COLO829 (cell line): ENCODE measurements at regions not wholly inside any gene's neighbourhood (a gene's known extent, or its start where the extent isn't known, plus 50 kb on each side); places are given as distances from the start of the nearest gene placed in this dataset.

Source experiments
- DNase-seq: peaks from one replicate; pipeline ENCODE4 v3.0.0; 2012; ENCODE audit warnings: low spot score

DNA sequence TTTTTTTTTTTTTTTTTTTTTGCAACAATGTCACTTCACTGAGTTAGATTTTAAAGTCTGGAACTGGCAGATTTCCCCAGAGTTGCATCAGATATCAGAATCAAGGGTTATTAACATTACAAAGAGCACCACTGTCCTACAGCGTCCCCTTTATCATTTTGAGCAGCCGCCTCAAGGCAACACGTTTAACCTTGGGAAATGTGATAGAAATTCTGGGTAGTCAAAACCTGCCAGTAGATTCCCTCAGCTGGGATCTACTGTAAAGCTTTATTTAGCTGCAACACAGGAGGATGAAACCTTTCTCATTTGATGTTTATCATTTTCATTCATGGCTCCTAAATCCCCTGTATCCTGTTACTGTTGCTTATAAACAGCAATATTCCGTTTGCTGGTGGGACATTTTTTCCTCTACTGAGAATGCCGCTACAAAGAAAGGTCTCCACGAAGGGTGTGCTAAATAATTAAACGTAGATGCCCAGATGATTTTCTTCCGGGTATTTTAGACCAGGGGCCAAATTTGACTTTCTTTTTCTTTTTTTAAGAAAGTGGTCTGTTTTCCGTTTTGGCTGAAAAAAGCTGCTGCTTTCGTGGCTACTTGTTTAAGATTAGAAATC lies 436.1 kb upstream of the GOT2 start:
- DNase-seq, result peak; percentile 26

GRCh38 chr16:59169168-59169567 lies 435.1 kb upstream of the GOT2 start:
- no peak for DNase-seq

GRCh38 chr16:59168461-59169114 lies 434.5 kb upstream of the GOT2 start:
- no peak for DNase-seq

DNA sequence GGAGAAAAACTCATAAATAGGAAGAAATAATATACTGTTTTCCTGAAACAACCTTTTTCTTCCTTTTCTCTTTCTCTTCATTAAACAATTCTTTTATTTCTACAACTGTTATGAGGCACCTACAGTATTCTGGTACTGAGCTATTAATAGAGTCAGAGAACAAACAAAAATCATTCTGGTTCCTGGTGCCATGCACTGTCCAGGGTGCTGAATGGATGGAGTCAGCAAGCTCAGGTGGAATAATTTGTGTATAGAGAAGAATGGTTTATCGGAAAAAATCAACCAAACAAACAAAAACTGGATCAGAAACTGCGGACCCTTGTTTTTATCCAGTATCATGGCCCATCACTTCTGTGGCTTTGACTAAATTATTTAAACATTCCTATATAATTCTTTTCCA lies 430.3 kb upstream of the GOT2 start:
- no peak for DNase-seq

DNA sequence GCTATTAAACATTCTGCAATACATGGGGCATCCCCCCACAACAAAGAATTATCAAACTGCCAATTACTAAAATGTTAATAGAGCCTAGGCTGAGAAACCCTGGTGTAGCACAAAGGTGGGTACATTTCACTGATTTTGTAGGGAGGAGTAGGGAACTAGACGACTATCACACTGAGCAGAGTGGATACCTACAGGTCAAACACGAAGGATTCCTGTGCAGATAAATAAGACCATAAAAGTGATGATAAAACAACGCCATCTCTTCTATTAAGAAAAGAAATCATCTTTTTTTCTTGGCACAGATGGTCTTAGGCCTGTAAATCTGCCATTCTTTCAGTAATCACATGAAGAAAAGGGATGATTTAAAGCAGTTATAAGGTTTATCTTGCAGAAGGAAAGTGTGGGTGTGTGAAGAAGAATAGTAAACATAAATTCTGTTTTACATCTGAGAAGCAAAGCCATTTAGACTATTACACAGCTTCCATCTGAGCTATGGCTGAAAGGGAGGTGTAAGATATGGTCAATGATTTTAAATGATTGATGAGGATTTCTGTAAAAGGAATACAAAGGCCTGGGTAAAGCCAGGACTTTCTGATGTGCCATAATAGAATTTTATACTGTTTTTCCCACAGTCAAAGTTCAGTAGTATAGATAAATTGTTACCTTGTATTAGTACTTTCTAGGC lies 429.4 kb upstream of the GOT2 start:
- DNase-seq, result no peak

DNA sequence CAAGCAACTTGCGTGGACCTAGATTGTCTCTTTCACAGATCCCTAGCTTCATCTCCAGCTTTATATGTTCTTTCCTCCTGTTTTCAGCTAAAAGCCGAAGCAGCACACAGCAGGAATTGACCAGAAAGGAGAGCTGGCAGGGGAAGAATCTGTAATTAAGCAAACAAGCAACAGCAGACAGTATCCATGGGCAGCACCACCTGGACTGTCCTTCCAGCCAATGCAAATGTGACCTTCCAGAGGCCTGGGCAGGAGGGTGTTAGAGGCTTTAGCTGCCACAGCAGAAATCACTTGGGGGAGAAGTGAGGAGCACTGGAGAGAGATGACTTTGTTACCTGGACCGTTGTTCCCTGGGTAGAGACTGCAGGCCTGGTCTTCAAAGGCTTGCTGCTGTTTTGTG lies 427.6 kb upstream of the GOT2 start:
- no peak for DNase-seq

- no peak for DNase-seq
These were observed 420.2 kb upstream of the GOT2 start for GRCh38 chr16:59154295-59154694.

GRCh38 chr16:59148769-59149155 lies 414.6 kb upstream of the GOT2 start:
- no peak for DNase-seq

DNA sequence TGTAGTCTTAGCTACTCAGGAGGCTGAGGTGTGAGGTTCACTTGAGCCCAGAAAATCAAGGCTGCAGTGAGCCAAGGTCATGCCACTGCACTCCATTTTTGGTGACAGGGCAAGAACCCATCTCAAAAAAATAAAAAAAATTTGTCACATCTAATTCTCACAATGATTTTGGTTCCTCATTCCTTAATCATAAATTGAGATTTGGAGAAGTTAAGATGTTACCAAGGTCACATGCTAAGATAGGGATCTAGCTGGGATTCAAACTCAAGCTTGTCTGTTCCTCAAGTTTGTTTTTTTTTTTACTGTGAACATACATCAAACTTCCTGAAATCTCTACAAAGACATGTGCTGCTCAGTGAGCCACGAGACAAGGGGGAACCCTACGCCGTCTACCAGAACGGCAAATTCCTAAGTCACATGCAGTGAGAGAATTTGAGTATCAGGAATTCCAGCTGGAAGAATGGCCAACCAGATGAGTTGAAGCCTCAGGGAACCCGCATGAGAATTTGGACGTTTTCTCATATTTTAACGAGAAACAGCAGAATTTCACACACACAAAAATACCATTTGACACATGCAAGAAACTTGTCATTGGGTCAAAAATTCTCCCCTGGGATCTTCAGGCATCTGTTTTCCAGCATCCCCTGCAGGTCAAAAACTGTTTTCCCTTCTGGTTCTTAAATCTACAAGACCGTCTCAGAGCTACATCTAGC lies 414.1 kb upstream of the GOT2 start:
- no peak for DNase-seq

- no peak for DNase-seq
These were observed 412.0 kb upstream of the GOT2 start for GRCh38 chr16:59146140-59146539.

DNA sequence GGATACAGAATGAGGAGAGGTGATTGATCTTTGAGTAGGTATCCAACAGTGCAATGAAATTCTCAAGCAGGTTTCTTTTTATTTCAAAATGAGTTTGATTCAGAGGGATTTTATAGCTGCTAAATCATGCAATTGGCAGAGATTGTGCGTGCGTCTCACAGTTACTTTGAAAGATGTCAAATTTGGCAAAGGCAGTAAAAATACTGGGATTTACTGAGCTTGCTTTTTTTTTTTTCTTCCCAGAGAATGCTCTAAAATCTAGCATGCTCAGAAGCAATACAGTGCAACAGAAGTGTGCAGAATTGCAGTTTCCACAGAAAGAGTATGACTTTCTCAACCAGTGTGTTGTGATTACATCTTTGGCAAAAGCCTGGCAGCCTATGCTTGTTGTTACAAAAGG lies 410.7 kb upstream of the GOT2 start:
- no peak for DNase-seq

DNA sequence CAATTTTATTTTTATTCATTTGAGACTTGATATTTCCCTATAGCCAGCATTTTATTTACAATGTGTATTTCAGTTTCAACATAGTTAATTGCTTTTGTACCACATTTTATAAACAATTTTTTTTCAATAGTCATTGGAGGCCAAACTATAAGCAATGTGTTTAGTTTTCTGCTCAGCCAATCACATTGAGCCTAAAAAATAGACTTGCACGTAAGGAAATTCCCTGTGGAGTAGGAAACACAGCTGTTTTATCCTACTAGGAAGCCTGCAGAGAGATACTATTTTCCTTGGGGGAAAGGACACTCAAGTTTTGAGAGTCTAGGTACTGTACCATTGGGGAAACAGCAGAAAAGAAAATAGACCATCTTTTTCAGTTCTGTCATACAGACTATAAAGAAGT lies 410.2 kb upstream of the GOT2 start:
- DNase-seq, result no peak

DNA sequence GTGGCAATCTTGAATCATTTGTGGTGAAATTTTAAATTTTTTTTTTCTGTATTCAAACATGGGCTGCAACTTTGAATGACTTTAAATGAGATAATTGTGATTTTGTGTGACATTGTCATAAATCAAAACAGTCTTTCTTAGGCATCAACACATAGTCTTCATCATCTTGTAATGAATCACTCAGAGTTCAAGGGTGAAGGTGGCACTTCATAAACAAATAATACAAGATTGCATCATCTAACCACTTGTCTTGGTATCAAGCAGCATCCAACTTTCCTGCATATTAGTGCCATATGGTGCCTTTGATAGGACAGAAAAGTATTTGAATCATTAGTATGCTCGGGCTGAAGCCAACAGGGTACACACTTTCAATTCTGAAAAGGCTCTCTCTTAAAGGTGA lies 392.4 kb upstream of the GOT2 start:
- no peak for DNase-seq

DNA sequence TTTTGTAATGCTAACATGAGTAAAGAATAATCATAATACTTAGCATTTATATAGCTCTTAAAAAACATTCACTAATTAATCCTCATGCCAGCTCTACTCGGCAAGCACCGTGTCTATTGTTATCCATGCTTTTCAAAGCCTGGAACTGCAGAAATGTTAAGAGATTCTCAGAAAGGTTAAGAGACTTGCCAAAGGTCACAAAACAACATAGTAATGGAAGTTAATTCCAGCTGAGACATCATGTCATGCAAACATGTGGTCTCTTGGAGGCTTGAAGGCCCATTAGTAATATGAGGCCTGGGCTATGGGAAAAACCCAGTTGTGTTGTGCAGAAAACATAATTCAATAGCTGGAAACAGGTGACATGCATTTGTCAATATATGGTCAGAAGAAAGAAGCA lies 389.9 kb upstream of the GOT2 start:
- no peak for DNase-seq

DNA sequence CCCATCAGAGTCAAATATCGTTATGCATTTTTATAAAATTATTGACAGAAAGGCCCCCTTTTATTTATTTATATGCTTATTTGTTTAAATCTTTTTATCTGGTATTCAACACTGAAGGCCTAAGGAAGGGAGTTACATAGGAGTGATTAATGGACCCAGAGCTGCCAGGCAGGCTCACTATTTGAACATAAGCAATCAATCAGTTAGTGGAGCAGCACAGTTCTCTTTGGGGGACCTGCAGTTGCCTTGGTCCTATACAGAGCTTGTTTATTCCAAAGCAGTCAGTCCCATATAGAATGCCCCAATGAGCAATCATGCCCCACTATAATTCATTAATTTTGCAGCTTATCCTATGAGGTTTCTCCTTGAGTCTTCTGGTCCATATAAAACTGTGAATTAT lies 389.4 kb upstream of the GOT2 start:
- DNase-seq, result no peak

DNA sequence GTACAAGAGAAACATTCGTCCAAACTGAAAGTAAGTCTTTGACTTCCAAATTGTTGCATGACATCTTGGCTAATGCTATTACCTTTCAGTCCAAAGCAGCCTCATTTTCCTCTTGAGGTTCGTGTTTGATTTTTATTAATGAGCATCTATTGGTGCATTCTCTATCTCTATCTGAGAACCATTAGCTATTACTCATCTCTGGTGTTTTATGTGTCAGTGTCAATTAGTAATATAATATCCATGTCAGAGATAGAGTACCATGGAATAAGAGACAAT lies 388.1 kb upstream of the GOT2 start:
- DNase-seq, result no peak

GRCh38 chr16:59121411-59122261 lies 387.5 kb upstream of the GOT2 start:
- no peak for DNase-seq

DNA sequence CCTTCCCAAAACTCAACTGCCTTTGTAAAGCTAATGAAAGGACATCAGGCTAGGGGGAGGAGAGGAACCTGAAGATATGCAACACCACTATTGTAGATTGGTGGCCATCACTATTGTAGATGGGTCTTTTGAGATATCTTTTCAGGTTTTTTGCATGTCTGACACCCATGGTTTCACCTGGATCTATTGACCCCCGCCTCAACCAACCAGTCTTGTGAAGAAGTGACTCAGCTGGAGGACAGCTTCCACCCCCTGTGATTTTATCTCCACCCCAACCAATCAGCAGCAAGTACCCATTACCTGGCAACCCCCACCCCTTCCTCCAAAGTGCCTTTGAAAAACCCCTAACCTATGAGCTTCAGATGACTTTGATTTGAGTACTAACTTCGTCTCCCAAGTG lies 382.6 kb upstream of the GOT2 start:
- DNase-seq, result no peak

GRCh38 chr16:59114790-59115189 lies 380.7 kb upstream of the GOT2 start:
- DNase-seq, result no peak

GRCh38 chr16:59113004-59113670 lies 379.0 kb upstream of the GOT2 start:
- peak; percentile 11 for DNase-seq

DNA sequence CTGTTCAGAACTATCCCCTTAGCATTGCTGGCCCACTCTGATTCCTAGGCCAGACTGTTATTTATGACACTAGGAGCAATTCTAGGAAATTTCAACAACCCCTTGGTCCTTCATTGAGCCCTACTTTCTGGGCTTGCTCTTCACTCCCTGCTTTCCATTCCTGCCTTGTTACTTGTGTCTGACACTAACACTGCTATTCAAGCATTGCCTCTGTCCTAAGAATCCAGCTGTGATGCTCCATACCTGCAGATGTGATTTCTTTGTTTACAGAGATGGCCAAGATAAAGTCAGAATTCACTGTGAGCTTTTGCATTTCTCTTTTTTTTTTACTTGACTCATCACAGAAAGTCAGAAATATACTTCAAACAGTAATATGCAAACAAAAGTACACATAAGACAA lies 377.2 kb upstream of the GOT2 start:
- DNase-seq, result no peak

DNA sequence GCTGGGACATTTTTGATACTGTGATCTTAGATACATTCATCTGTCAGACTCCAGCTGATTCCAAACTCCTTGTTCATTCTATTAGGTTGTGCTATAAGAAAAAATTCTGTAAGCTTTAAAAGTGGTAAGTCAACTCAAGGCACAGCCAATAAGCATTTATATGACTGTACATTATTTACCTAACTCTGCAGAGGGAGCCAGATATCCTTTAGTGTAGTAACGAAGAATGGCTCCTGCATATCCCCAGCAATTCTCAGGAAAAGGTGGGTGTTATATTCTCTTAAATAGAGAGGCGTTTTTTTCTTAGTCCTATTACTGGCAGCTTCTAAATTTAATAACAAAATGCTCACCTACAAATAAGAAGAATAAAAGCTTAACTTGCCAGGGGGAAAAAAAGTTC lies 374.3 kb upstream of the GOT2 start:
- DNase-seq, result no peak
